Heart left ventricle (tissue), 16 donors: ENCODE measurements at regions not wholly inside any gene's neighbourhood (a gene's known extent, or its start where the extent isn't known, plus 50 kb on each side); places are given as distances from the start of the nearest gene placed in this dataset.

Experiments used
- ATAC-seq, 4 donors: fragments of 200-7000 bp; cut with Tn5 transposase; one replicate each; pipeline ENCODE4 v1.9.1; 2020 to 2022; ENCODE audit warnings: moderate library complexity in 4 of 4, mild to moderate bottlenecking in 3 of 4, moderate number of reproducible peaks in 1 of 4
- DNase-seq, 5 donors: peaks; one replicate each; pipeline ENCODE4 v3.0.0-alpha.2; 2020
- H3K27ac ChIP-seq, 12 donors: fragments of 200-600 bp; sonication (generic) in 4 of 12; one replicate each; pipeline versions ENCODE4 v1.5.0 to v1.8.0; 2016 to 2022; ENCODE audit warnings: mild to moderate bottlenecking in 2 of 12
- H3K27me3 ChIP-seq, 9 donors: fragments of 200-600 bp; sonication (generic) in 2 of 9; one replicate each; pipeline versions ENCODE4 v1.5.1 to v1.8.0; 2016 to 2022; ENCODE audit warnings: mild to moderate bottlenecking in 3 of 9
- H3K36me3 ChIP-seq, 9 donors: fragments of 200-600 bp; sonication (generic) in 2 of 9; one replicate each; pipeline versions ENCODE4 v1.5.0 to v1.8.0; 2018 to 2022; ENCODE audit warnings: mild to moderate bottlenecking in 2 of 9
- H3K4me1 ChIP-seq, 12 donors: fragments of 200-600 bp; sonication (generic) in 4 of 12; one replicate each; pipeline versions ENCODE4 v1.5.0 to v1.8.0; 2016 to 2022; ENCODE audit warnings: mild to moderate bottlenecking in 3 of 12
- H3K4me3 ChIP-seq, 12 donors: fragments of 200-600 bp; sonication (generic) in 4 of 12; one replicate each; pipeline versions ENCODE4 v1.5.0 to v1.8.0; 2017 to 2022; ENCODE audit warnings: mild to moderate bottlenecking in 9 of 12, moderate library complexity in 4 of 12
- H3K9me3 ChIP-seq, 12 donors: fragments of 200-600 bp; sonication (generic) in 4 of 12; one replicate each; pipeline versions ENCODE4 v1.5.0 to v1.8.0; 2016 to 2022; ENCODE audit warnings: mild to moderate bottlenecking in 1 of 12
- POLR2A ChIP-seq, 2 donors: fragments of 450-650 bp; IDR thresholded peaks; one replicate each; pipeline ENCODE4 v1.6.1; 2017; ENCODE audit warnings: antibody characterized with exemption in 2 of 2, mild to moderate bottlenecking in 2 of 2, moderate library complexity in 2 of 2
- WGBS, 4 donors: extraction: QIAGEN DNeasy Blood & Tissue Kit in 2 of 4; methylation state at CpG; one replicate each; pipeline versions ENCODE4 v1.1.5 to v1.1.7; 2013 to 2018; 5-methylcytosine and 5-hydroxymethylcytosine counted together
- intact Hi-C, 10 donors: fragments of 100-400 bp; cut with DNase I; formaldehyde crosslinking; loops; one replicate each; pipeline versions ENCODE4 v1.11.1 to v1.14.2; 2022
- TF ChIP-seq, protein P1 (sequence below), 12 donors: fragments of 200-600 bp; sonication (generic) in 4 of 12; IDR thresholded peaks; one replicate each; pipeline versions ENCODE4 v1.5.0 to v1.8.0; 2018 to 2022; ENCODE audit warnings: antibody characterized with exemption in 12 of 12, mild to moderate bottlenecking in 5 of 12
- donor health status: ischemic (EF 13 %, LVEDD 7.1; RV severe dilation, severe dysfunction).
- donor health status: healthy with polysubstance abuse.
- donor health status: DM: no; HTN: yes; CAD: no.
- donor health status: DM: no; HTN: no; CAD: no.
- donor health status: ischemic (EF 25% LVEDD 6.9; RV normal size, moderate dysfunction).
- donor health status: ischemic (EF 25% LVEDD 5.7; RV mildly dilated, moderate dysfunction).
- donor health status: healthy.
- donor health status: DM: yes; HTN: yes; CAD: no.
- donor health status: ischemic (EF 35%, LVEDD 5.7; RV mildly dilated, moderate dysfunction).
- donor health status: nonischemic (EF 11% LVEDD 7.7; RV severe dilation, severe dysfunction).
- donor health status: DM: yes; HTN: yes; CAD: no.
- donor health status: PGD.
- donor health status: ischemic (EF 29% LVEDD 5.4; RV normal size, mild dysfunction).
- donor health status: nonischemic (EF 23%, LVEDD 6.1; RV moderate dilation, normal function).

- ATAC-seq = no peak
These were observed 932.8 kb downstream of the IGSF11 start for GRCh38 chr3:118101891-118102290.

DNA sequence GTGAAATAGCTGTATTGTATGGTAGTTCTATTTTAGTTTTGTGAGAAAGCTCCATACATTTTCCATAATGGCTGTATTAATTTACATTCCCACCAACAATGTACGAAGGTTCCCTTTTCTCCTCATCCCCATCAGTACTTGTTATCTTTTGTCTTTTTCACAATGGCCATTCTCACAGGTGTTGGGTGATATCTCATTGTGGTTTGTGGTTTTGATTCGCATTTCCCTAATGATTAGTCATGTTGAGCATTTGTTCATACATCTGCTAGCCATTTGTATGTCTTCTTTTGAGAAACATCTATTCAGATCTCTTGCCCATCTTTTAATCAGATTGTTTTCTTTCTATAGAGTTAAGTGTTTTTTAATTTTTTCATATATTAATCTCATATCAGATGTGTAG, 931.9 kb downstream of the IGSF11 start:
- H3K36me3 ChIP-seq = no peaks in the 10 kb centered on the region
- TF ChIP-seq, protein P1, sequence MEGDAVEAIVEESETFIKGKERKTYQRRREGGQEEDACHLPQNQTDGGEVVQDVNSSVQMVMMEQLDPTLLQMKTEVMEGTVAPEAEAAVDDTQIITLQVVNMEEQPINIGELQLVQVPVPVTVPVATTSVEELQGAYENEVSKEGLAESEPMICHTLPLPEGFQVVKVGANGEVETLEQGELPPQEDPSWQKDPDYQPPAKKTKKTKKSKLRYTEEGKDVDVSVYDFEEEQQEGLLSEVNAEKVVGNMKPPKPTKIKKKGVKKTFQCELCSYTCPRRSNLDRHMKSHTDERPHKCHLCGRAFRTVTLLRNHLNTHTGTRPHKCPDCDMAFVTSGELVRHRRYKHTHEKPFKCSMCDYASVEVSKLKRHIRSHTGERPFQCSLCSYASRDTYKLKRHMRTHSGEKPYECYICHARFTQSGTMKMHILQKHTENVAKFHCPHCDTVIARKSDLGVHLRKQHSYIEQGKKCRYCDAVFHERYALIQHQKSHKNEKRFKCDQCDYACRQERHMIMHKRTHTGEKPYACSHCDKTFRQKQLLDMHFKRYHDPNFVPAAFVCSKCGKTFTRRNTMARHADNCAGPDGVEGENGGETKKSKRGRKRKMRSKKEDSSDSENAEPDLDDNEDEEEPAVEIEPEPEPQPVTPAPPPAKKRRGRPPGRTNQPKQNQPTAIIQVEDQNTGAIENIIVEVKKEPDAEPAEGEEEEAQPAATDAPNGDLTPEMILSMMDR (IDR thresholded peaks at IDR 0.05) = no peak
- no peak for TF ChIP-seq POLR2A (IDR thresholded peaks at IDR 0.05)
- no peaks in the 10 kb centered on the region for H3K27me3 ChIP-seq
- no peak for DNase-seq
- intact Hi-C loops = no loop called here
- peaks cover 0 to 6% (median 0%) of the 10 kb centered on the region in 12 donors for H3K4me1 ChIP-seq
- ATAC-seq = no peak
- 79 to 91% (median 90%) methylated on average over 2 of the region's 2 CpGs for WGBS, 4 donors
- H3K27ac ChIP-seq = no peak overlapping the region
- H3K4me3 ChIP-seq = no peak overlapping the region
- no peaks in the 10 kb centered on the region for H3K9me3 ChIP-seq

More at GRCh38 chr3:118101891-118102290, 932.8 kb downstream of the IGSF11 start:
- DNase-seq = no peak
- H3K4me1 ChIP-seq = peaks cover 0 to 6% (median 0%) of the 10 kb centered on the region in 12 donors
- no peaks in the 10 kb centered on the region for H3K27me3 ChIP-seq
- intact Hi-C loops = no loop called here
- TF ChIP-seq POLR2A (IDR thresholded peaks at IDR 0.05) = no peak
- TF ChIP-seq, protein P1 (IDR thresholded peaks at IDR 0.05) = no peak
- H3K36me3 ChIP-seq = no peaks in the 10 kb centered on the region
- no peaks in the 10 kb centered on the region for H3K9me3 ChIP-seq
- H3K27ac ChIP-seq = no peak overlapping the region
- 87 to 93% (median 89%) methylated on average over 2 of the region's 2 CpGs for WGBS, 4 donors
- H3K4me3 ChIP-seq = no peak overlapping the region

GRCh38 chr3:118108201-118108600, 926.4 kb downstream of the IGSF11 start:
- DNase-seq (no peak), ATAC-seq (no peak)
- no peaks in the 10 kb centered on the region for H3K27me3 ChIP-seq
- TF ChIP-seq, protein P1 (IDR thresholded peaks at IDR 0.05) = no peak
- WGBS, 4 donors = 38 to 57% (median 50%) methylated on average over 2 of the region's 2 CpGs
- H3K36me3 ChIP-seq = no peaks in the 10 kb centered on the region
- H3K4me1 ChIP-seq = no peaks in the 10 kb centered on the region
- no peak overlapping the region for H3K27ac ChIP-seq
- H3K4me3 ChIP-seq = no peak overlapping the region
- intact Hi-C loops = no loop called here
- H3K9me3 ChIP-seq = no peaks in the 10 kb centered on the region

DNA sequence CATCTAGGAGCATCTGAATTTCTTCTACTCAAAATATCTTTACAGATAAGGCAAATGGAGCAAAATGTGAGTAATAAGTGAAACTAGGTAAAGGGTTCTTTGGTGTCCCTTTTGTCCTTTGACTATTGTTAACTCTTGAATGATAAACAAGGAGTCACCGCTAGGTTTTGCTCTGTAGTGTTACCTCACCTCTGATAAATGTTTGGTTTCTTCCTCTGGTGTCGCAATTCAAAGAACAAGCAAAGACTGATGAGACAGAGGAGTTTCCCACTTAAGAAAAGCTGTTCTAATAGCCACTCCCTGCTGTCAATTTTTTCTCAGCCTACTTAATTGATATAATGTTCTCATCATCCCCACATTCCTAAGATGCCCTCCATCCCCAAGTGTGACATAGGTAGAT, 925.9 kb downstream of the IGSF11 start:
- Histone ChIP-seq H3K4me1 (no peaks in the 10 kb centered on the region), H3K27ac (no peak overlapping the region), H3K4me3 (no peak overlapping the region), H3K27me3 (no peaks in the 10 kb centered on the region), H3K36me3 (no peaks in the 10 kb centered on the region), H3K9me3 (no peaks in the 10 kb centered on the region)
- no peak for TF ChIP-seq POLR2A (IDR thresholded peaks at IDR 0.05)
- TF ChIP-seq, protein P1 (IDR thresholded peaks at IDR 0.05) = no peak
- DNase-seq (no peak), ATAC-seq (no peak)
- intact Hi-C loops = no loop called here
- 60 to 92% (median 78%) methylated on average over 2 of the region's 2 CpGs for WGBS, 4 donors
